Mesenteric fat pad (tissue), 1 donor: ENCODE measurements at regions not wholly inside any gene's neighbourhood (a gene's known extent, or its start where the extent isn't known, plus 50 kb on each side); places are given as distances from the start of the nearest gene placed in this dataset.
A peak's percentile ranks its signal among the peaks of the same experiment; 100 is the strongest.

ENCODE experiments used
- DNase-seq: peaks from one replicate; pipeline ENCODE4 v3.0.0-alpha.2; 2020; ENCODE audit warnings: low spot score
- donor health status: DM: yes; HTN: yes; CAD: no.

- DNase-seq = no peak
Measured at GRCh38 chr2:2875831-2876230, 501.8 kb downstream of the EIPR1 start.

GRCh38 chr2:2875296-2875695 is 502.3 kb downstream of the EIPR1 start:
- no peak for DNase-seq

DNA sequence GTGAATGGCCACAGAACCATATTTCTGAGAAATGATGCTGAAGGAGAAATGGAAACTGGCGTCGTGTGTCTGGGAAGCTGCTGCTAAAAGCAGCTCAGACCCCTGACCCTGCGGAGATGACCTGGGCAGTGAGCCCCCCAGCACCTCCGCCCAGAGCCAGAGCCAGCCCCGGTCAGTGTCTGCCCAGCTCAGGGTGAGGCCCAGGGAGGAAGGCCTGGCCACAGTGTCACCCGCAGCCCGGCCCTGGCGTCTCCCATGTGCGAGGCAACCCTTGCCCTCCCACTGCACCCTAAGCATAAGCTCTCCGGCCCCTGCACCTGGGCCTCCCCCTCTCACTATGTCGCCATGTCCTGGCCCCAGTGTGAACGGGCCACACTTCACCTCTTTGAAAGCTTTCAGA is 502.8 kb downstream of the EIPR1 start:
- DNase-seq = no peak

DNA sequence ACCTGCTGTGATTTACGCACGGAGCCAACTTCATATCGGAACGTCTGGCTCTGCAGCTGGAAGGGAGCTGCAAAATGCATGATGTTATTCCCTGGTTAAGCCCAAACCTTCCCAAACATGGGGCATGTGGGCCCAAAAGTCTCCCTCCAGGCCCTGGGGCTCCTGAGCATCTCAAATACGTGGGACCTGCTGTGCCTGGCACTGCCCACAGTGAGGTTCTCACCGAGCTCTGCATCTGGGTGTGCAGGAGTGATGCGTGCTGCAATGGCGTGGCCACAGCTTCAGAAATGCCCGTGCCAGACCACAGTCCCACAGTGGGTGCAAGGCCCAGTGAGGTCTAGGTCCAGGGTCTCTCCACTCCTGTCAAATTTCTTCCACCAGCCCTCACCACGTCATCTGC is 503.3 kb downstream of the EIPR1 start:
- no peak for DNase-seq

- no peak for DNase-seq
Measured at GRCh38 chr2:2873450-2873811, 504.2 kb downstream of the EIPR1 start.

DNA sequence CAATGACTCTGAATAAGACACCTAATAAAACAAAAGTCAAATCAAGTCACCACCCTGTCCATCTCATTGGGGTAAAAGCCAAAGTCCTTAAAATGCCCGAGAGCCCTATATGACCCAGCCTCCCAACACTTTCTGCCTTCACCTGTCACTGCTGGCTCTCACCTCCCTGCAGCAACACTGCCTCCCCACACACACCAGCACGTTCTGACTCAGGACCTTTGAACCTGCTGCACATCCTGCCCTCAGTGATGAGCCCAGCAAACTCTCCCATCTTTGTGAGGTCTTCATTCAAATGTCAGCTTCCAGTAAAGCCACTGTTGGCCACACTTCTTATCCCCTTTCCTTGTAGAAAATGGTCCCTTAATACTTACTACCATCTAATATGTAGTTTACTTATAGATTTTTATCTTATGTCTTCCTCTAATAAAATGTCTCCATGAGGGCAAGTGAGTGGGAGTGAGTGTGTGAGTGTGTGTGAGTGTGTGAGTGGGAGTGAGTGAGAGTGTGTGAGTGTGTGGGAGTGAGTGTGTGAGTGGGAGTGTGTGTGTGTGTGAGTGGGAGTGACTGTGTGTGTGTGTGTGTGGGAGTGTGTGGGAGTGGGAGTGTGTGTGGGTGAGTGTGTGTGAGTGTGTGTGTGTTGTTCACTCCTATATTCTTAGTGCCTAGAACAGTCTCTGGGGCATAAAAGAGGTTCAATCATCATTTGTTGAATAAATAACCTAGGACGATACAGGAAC is 504.7 kb downstream of the EIPR1 start:
- DNase-seq = no peak

DNA sequence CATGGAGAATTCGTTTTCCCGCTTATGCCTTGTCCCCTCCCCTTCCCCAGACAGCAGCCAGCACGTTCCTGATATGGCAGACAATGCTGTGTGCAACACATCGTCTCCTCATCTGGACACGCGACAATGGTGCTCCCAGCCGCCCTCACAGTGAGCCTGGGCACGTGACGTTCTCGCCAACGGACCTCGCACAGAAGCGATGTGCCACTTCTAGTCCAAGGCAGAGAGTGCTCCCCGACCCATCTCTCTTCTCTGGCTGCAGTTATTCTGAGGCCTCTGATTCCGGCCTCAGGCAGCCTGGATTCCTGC is 505.4 kb downstream of the EIPR1 start:
- DNase-seq = peak; percentile 82

DNA sequence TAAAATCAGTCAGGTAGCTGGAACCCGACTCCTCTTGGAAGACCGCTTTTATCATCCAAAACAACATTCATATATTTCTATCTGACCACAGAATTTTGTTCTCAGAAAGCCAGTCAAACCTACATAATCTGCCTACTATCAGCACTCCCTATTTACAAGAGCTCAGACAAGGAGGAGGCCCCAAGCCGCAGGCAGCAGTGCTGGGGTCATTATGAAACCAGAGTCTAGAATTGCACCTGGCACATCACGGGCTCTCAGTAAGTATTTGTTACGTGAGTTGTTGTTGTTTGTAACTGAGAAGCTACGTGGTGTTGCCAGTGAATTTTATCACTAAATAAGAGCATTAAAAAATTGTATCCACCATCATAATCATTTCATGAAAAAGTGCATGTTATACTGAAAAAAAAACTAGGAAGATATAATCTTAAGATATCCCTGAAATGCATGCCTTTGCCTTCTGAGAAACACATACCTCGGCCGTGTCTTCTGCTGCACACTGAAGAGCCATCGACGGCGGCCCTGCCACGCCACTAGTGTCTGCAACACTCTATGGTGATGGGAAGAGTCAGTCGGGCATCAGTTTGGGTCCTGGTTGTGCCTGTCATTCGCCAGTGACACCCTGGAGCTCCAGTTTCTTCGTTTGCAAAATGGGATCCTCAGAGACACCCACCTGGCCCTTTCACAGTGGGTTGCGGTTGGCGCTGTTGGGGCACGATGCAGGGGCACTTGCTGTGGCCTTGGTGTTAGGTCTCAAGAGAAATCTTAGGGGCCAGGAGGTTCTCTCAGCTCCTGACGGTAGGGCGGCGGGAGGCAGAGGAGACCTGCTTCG is 505.9 kb downstream of the EIPR1 start:
- DNase-seq = peak; percentile 82

- DNase-seq = peak; percentile 20
Measured at GRCh38 chr2:2870106-2870505, 507.5 kb downstream of the EIPR1 start.

GRCh38 chr2:2869553-2869952 is 508.1 kb downstream of the EIPR1 start:
- peak; percentile 28 for DNase-seq

- DNase-seq = peak; percentile 84
Measured at GRCh38 chr2:2868085-2868484, 509.5 kb downstream of the EIPR1 start.

- peak; percentile 55 for DNase-seq
Measured at GRCh38 chr2:2867397-2867979, 510.1 kb downstream of the EIPR1 start.

GRCh38 chr2:2866459-2866858 is 511.2 kb downstream of the EIPR1 start:
- peak; percentile 76 for DNase-seq

DNA sequence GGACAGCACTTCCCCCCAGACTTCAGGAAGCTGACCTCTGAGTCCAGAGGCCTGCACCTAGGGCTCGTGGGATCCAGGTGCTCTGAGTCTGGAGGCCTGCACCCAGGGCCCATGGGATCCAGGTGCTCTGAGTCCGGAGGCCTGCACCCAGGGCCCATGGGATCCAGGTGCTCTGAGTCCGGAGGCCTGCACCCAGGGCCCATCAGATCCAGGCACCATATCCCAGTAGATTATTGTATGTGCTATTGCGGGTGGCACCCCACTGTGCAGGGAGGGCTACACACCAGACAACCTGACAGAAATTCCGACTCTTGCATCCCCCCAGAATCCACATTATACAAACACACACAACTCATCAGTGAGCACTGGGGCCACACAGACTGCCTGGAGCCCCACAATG is 515.2 kb downstream of the EIPR1 start:
- peak; percentile 69 for DNase-seq

DNA sequence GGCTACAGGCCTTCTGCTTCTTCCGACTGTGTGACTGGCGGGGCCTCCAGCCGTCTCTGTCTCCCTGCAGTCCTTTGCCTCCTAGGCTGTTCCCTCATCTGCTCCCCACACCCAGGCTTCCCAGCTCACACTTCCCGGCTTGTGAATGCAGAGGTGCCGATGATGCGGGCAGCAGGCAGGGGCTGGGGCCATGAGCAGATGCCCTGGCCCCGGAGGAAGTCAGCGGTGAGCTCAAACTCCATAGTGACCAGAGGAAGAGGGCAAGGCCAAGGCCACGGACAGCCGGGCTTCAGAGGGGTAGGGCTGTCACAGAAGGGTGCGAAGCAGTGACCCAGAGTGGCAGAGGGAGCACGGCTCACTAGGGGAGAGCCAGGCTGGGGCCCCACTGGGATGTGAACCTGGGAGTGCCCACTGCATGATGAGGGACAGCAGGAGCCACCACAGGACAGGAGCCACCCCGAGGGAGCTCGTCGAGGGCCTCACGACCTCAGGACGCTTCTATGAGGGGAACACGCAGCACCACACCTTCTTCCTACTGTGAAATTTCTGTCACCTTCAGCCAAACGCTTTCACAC is 515.9 kb downstream of the EIPR1 start:
- DNase-seq = peak; percentile 81

- peak; percentile 82 for DNase-seq
Measured at GRCh38 chr2:2860589-2861300, 516.9 kb downstream of the EIPR1 start.

- DNase-seq = no peak
Measured at GRCh38 chr2:2859732-2860131, 517.9 kb downstream of the EIPR1 start.

DNA sequence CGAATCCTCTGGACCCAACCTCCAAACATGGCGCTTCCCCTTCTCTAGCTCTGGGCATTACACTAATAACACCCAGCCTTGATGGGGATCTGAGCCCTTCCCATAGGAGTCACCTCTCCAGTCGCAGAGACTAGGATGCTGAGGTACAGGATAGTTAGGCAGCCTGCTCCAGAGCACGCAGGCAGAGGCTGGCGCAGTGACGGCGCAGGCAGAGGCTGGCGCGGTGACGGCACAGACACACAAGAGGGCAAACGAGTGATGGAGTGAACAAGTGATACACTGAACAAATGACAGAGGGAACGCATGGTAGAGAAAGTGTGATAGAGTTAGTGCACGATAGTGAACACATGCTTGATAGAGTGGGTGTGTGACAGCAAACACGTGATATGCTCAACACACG is 518.5 kb downstream of the EIPR1 start:
- no peak for DNase-seq

GRCh38 chr2:2856723-2857415 is 520.7 kb downstream of the EIPR1 start:
- DNase-seq = no peak

GRCh38 chr2:2855297-2855696 is 522.3 kb downstream of the EIPR1 start:
- DNase-seq = no peak

DNA sequence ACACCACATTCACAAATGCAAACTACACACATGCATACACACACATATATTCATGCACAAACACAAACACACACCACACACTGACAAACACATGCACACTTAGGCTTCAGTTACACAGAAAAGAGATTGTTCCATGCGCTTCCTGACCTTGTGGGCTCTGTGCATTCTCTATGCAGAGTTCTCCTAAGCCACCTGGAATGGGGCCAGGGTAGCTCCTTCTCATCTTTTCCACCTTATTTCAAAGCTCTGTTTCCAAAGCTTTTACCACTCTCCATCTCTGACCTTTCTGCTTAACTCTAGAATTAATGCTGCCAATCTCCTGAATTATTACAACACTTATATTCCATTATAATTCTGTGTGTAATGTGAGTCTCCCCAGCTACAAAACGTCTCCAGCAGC is 522.3 kb upstream of the MYT1L start:
- no peak for DNase-seq
